CD4-positive, alpha-beta T cell (primary cell): ENCODE measurements at regions not wholly inside any gene's neighbourhood (a gene's known extent, or its start where the extent isn't known, plus 50 kb on each side); places are given as distances from the start of the nearest gene placed in this dataset.
"Not testable (repeated sequence)": the region's sequence is repeated elsewhere in the genome, so short reads cannot be mapped to it uniquely, and the experiment has no call there.

Source experiments
- ATAC-seq: fragments of 200-7000 bp; cut with Tn5 transposase; one replicate; pipeline ENCODE4 v1.10.0; 2022; ENCODE audit warnings: mild to moderate bottlenecking; ENCODE audit not compliant: poor library complexity
- CTCF ChIA-PET: fragments of 350-600 bp; sonication (Branson Sonifier 250); formaldehyde crosslinking; loops from one replicate; lab custom pipeline; 2021; ENCODE audit warnings: antibody characterized with exemption, inconsistent platforms; lab: Charles Lee
- POLR2A ChIA-PET: fragments of 350-600 bp; sonication (Branson Sonifier 250); formaldehyde crosslinking; loops from one replicate; lab custom pipeline; 2021; ENCODE audit warnings: antibody characterized with exemption, inconsistent platforms; lab: Charles Lee
- DNase-seq, 14 experiments: peaks; one replicate each; pipeline ENCODE4 v3.0.0-alpha.2; 2013 to 2020; ENCODE audit warnings: mixed read lengths in 2 of 14
- H3K27ac ChIP-seq, 2 donors: one replicate each; pipeline versions ENCODE4 v1.5.1 to v1.7.0; 2013; ENCODE audit warnings: low read length in 2 of 2, low read depth in 1 of 2, mild to moderate bottlenecking in 1 of 2
- H3K27me3 ChIP-seq, 2 experiments: 1 replicate in 1 of 2; 2 replicates in 1 of 2; pipeline versions ENCODE4 v1.6.1 to v1.7.0; 2013; ENCODE audit warnings: low read length in 2 of 2, control low read depth in 1 of 2, mild to moderate bottlenecking in 1 of 2, moderate library complexity in 1 of 2; ENCODE audit not compliant: insufficient read depth in 2 of 2, control insufficient read depth in 1 of 2
- H3K36me3 ChIP-seq: one replicate; pipeline ENCODE4 v1.6.1; 2013; ENCODE audit warnings: low read length, control low read depth; ENCODE audit not compliant: insufficient read depth
- H3K4me1 ChIP-seq: one replicate; pipeline ENCODE4 v1.6.1; 2013; ENCODE audit warnings: low read length, control low read depth; ENCODE audit not compliant: insufficient read depth
- H3K4me3 ChIP-seq: one replicate; pipeline ENCODE4 v1.5.1; 2013; ENCODE audit warnings: mild to moderate bottlenecking, low read length, moderate library complexity
- H3K9me3 ChIP-seq, 2 experiments: 1 replicate in 1 of 2; 2 replicates in 1 of 2; pipeline versions ENCODE4 v1.6.1 to v1.7.0; 2013; ENCODE audit warnings: low read length in 2 of 2, mild to moderate bottlenecking in 2 of 2, control low read depth in 1 of 2, moderate library complexity in 1 of 2; ENCODE audit not compliant: control insufficient read depth in 1 of 2, insufficient read depth in 1 of 2
- H3K27ac Mint-ChIP-seq: one replicate; pipeline ENCODE4 v1.8.0; 2020; ENCODE audit warnings: mixed read lengths
- H3K27me3 Mint-ChIP-seq: one replicate; pipeline ENCODE4 v1.8.0; 2021; ENCODE audit warnings: mixed read lengths
- H3K36me3 Mint-ChIP-seq: one replicate; pipeline ENCODE4 v1.8.0; 2021; ENCODE audit warnings: low read depth, mixed read lengths
- H3K4me1 Mint-ChIP-seq: one replicate; pipeline ENCODE4 v1.8.0; 2021; ENCODE audit warnings: low read depth, mixed read lengths
- H3K4me3 Mint-ChIP-seq: one replicate; pipeline ENCODE4 v1.8.0; 2020; ENCODE audit warnings: mild to moderate bottlenecking, mixed read lengths
- H3K9me3 Mint-ChIP-seq: one replicate; pipeline ENCODE4 v1.8.0; 2020; ENCODE audit warnings: mixed read lengths
- intact Hi-C, 2 experiments: fragments of 100-400 bp; cut with DNase I in 1 of 2; cut with micrococcal nuclease in 1 of 2; formaldehyde crosslinking; loops; one replicate each; pipeline versions ENCODE4 v1.15.1 to v1.9.0; 2023 to 2025; cut with DNase I, micrococcal nuclease
- TF ChIP-seq, protein P1 (sequence below): fragments of 200-600 bp; IDR thresholded peaks from one replicate; pipeline ENCODE4 v1.8.0; 2022; ENCODE audit warnings: antibody characterized with exemption, mild to moderate bottlenecking

DNA sequence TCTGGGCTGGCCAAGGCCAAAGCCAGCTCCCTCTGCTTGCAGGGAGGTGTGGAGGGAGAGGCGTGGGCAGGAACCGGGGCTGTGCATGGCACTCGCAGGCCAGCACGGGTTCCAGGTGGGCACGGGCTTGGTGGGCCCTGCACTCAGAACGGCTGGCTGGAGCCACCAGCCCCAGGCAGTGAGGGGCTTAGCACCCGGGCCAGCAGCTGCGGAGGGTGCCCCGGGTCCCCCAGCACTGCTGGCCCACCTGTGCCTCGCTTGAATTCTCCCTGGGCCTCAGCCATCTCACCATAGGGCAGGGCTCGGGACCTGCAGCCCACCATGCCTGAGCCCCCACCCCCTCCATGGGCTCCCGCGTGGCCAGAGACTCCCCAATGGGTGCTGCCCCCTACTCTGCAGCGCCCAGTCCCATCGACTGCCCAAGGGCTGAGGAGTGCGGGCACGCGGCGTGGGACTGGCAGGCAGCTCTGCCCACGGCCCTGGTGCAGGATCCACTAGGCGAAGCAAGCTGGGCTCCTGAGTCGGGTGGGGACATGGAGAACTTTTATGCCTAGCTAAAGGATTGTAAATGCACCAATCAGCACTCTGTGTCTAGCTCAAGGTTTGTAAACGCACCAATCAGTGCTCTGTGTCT lies 193.9 kb downstream of the LARP7 start:
- no peak overlapping the region for H3K27ac ChIP-seq
- no peaks in the 10 kb centered on the region for H3K36me3 ChIP-seq
- H3K9me3 Mint-ChIP-seq = no peaks in the 10 kb centered on the region
- H3K4me1 ChIP-seq = no peaks in the 10 kb centered on the region
- H3K4me3 Mint-ChIP-seq = no peak overlapping the region
- intact Hi-C loops = no loop called here
- H3K4me1 Mint-ChIP-seq = no peaks in the 10 kb centered on the region
- TF ChIP-seq, protein P1, sequence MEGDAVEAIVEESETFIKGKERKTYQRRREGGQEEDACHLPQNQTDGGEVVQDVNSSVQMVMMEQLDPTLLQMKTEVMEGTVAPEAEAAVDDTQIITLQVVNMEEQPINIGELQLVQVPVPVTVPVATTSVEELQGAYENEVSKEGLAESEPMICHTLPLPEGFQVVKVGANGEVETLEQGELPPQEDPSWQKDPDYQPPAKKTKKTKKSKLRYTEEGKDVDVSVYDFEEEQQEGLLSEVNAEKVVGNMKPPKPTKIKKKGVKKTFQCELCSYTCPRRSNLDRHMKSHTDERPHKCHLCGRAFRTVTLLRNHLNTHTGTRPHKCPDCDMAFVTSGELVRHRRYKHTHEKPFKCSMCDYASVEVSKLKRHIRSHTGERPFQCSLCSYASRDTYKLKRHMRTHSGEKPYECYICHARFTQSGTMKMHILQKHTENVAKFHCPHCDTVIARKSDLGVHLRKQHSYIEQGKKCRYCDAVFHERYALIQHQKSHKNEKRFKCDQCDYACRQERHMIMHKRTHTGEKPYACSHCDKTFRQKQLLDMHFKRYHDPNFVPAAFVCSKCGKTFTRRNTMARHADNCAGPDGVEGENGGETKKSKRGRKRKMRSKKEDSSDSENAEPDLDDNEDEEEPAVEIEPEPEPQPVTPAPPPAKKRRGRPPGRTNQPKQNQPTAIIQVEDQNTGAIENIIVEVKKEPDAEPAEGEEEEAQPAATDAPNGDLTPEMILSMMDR = no peak
- H3K27me3 Mint-ChIP-seq = peaks cover 12% of the 10 kb centered on the region
- no peak for ATAC-seq
- no peak overlapping the region for H3K27ac Mint-ChIP-seq
- no peak for DNase-seq
- H3K27me3 ChIP-seq = no peaks in the 10 kb centered on the region
- POLR2A ChIA-PET = no interaction called here
- peaks cover 0 to 8% of the 10 kb centered on the region in 2 experiments for H3K9me3 ChIP-seq
- no peak overlapping the region for H3K4me3 ChIP-seq
- CTCF ChIA-PET = no interaction called here
- H3K36me3 Mint-ChIP-seq = no peaks in the 10 kb centered on the region

DNA sequence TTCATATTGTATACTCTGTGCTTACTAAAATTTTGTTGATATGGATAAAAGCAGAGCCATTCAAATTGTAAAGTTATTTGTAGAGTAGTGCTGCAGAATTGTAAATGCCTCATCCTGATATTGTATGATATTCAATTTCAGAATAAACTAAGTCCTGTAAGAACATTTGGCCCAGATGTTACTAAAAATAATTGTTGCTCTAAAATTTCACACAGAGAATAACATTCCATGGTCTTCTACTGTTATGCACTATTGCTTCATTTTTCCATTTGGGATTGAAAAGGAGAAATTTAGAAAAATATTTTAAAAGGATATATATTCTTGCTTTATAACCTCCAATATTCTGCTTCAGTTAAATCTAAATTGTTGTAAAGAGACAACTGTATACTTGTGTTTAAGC lies 195.6 kb downstream of the LARP7 start:
- ChIA-PET POLR2A (no interaction called here), CTCF (no interaction called here)
- H3K27me3 ChIP-seq = no peaks in the 10 kb centered on the region
- peaks cover 0 to 15% of the 10 kb centered on the region in 2 experiments for H3K9me3 ChIP-seq
- no peak for DNase-seq
- TF ChIP-seq, protein P1 = no peak
- no peak overlapping the region for H3K27ac Mint-ChIP-seq
- H3K27ac ChIP-seq = no peak overlapping the region
- no peak overlapping the region for H3K4me3 Mint-ChIP-seq
- H3K9me3 Mint-ChIP-seq = peaks cover 3% of the 10 kb centered on the region
- H3K27me3 Mint-ChIP-seq = peaks cover 10% of the 10 kb centered on the region
- H3K36me3 ChIP-seq = no peaks in the 10 kb centered on the region
- H3K36me3 Mint-ChIP-seq = no peaks in the 10 kb centered on the region
- H3K4me1 Mint-ChIP-seq = no peaks in the 10 kb centered on the region
- H3K4me3 ChIP-seq = no peak overlapping the region
- intact Hi-C loops = no loop called here
- no peak for ATAC-seq
- no peaks in the 10 kb centered on the region for H3K4me1 ChIP-seq

DNA sequence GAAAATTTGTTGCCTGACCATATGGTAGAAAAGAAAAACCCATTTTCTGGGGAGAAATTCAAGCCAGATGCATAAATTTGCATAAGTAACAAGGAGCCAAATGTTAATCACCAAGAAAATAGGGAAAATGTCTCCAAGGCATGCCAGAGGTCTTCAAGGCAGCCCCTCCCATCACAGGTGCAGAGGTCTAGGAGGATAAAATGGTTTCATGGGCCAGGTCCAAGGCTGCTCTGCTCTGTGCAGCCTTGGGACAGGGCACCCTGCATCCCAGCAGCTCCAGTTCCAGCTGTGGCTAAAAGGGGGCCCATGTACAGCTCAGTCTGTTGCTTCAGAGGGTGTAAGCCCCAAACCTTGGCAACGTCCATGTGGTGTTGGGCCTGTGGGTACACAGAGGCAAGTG lies 200.0 kb downstream of the LARP7 start:
- DNase-seq (no peak), ATAC-seq (no peak)
- POLR2A ChIA-PET = no interaction called here
- H3K4me3 ChIP-seq = no peak overlapping the region
- H3K4me1 ChIP-seq = no peaks in the 10 kb centered on the region
- H3K36me3 Mint-ChIP-seq = no peaks in the 10 kb centered on the region
- intact Hi-C loops = no loop called here
- H3K36me3 ChIP-seq = no peaks in the 10 kb centered on the region
- CTCF ChIA-PET = no interaction called here
- H3K27me3 ChIP-seq = no peaks in the 10 kb centered on the region
- H3K4me1 Mint-ChIP-seq = no peaks in the 10 kb centered on the region
- H3K9me3 ChIP-seq = peaks cover 0 to 8% of the 10 kb centered on the region in 2 experiments
- TF ChIP-seq, protein P1 = no peak
- no peak overlapping the region for H3K4me3 Mint-ChIP-seq
- peaks cover 3% of the 10 kb centered on the region for H3K9me3 Mint-ChIP-seq
- H3K27ac Mint-ChIP-seq = no peak overlapping the region
- H3K27me3 Mint-ChIP-seq = peaks cover 20% of the 10 kb centered on the region
- no peak overlapping the region for H3K27ac ChIP-seq

DNA sequence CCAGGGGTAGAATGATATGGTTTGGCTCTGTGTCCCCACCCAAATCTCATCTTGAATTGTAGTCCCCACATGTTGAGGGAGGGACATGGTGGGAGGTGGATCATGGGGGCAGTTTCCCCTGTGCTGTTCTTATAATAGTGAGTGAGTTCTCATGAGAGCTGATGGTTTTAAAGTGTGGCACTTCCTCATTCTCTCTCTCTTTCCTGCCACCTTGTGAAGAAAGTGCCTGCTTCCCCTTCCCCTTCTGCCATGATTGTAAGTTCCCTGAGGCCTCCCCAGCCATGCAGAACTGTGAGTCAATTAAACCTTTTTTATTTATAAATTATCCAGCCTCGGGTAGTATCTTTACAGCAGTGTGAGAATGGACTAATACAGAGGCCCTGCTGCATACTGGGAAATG lies 201.1 kb downstream of the LARP7 start:
- H3K9me3 ChIP-seq, intact Hi-C loops, POLR2A ChIA-PET, H3K4me1 ChIP-seq, H3K9me3 Mint-ChIP-seq, H3K4me3 ChIP-seq, H3K27ac Mint-ChIP-seq, H3K27me3 ChIP-seq, H3K36me3 Mint-ChIP-seq, H3K36me3 ChIP-seq, H3K4me1 Mint-ChIP-seq, H3K27ac ChIP-seq, H3K4me3 Mint-ChIP-seq, ATAC-seq, CTCF ChIA-PET, DNase-seq: not testable (repeated sequence)
- H3K27me3 Mint-ChIP-seq = peaks cover 20% of the 10 kb centered on the region
